Prostate gland (tissue), 2 donors: ENCODE measurements at regions not wholly inside any gene's neighbourhood (a gene's known extent, or its start where the extent isn't known, plus 50 kb on each side); places are given as distances from the start of the nearest gene placed in this dataset.

Experiments used
- POLR2A ChIP-seq: fragments of 450-650 bp; IDR thresholded peaks from one replicate; pipeline ENCODE4 v1.6.1; 2016; ENCODE audit warnings: antibody characterized with exemption, mild to moderate bottlenecking
- TF ChIP-seq, protein P1 (sequence below), 4 experiments: fragments of 200-600 bp in 2 of 4; fragments of 450-650 bp in 2 of 4; sonication (generic) in 2 of 4; IDR thresholded peaks; 1 replicate in 3 of 4; 2 replicates in 1 of 4; pipeline ENCODE4 v1.5.1; 2016 to 2019; ENCODE audit warnings: antibody characterized with exemption in 4 of 4, mild to moderate bottlenecking in 2 of 4, moderate library complexity in 2 of 4

DNA sequence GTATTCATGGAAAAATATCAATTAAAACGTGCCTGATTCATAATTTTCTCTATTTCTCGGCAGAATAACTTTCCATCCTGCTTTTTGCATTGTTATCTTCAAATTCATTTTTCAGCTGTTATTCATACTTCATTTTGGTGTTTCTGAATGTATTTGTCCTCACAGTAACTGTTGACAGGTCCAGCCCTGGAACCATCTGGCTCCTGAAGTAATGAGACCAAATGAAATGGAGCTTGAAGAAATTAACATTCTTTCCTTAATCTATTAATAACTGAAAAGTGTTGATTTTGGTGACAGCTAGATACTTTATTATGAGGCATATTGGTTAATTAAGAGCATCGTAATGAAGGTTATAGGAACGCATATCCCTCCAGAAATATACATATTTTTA is 257.0 kb upstream of the MINDY3 start:
- TF ChIP-seq, protein P1, sequence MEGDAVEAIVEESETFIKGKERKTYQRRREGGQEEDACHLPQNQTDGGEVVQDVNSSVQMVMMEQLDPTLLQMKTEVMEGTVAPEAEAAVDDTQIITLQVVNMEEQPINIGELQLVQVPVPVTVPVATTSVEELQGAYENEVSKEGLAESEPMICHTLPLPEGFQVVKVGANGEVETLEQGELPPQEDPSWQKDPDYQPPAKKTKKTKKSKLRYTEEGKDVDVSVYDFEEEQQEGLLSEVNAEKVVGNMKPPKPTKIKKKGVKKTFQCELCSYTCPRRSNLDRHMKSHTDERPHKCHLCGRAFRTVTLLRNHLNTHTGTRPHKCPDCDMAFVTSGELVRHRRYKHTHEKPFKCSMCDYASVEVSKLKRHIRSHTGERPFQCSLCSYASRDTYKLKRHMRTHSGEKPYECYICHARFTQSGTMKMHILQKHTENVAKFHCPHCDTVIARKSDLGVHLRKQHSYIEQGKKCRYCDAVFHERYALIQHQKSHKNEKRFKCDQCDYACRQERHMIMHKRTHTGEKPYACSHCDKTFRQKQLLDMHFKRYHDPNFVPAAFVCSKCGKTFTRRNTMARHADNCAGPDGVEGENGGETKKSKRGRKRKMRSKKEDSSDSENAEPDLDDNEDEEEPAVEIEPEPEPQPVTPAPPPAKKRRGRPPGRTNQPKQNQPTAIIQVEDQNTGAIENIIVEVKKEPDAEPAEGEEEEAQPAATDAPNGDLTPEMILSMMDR (IDR thresholded peaks at IDR 0.05): no peak
- no peak for TF ChIP-seq POLR2A
